ENCODE measurements at regions not wholly inside any gene's neighbourhood (a gene's known extent, or its start where the extent isn't known, plus 50 kb on each side); places are given as distances from the start of the nearest gene placed in this dataset.
"Not testable (repeated sequence)": the region's sequence is repeated elsewhere in the genome, so short reads cannot be mapped to it uniquely, and the experiment has no call there.

- DNase-seq (ENCODE audit: low read depth): no peak
Measured at GRCh38 chr14:50018201-50018932, 98.0 kb downstream of the VCPKMT start.

- DNase-seq (ENCODE audit: low read depth): no peak
Measured at GRCh38 chr14:50018933-50019210, 97.5 kb downstream of the VCPKMT start.

GRCh38 chr14:50020184-50020583 is 96.2 kb downstream of the VCPKMT start:
- DNase-seq (ENCODE audit: low read depth): no peak

DNA sequence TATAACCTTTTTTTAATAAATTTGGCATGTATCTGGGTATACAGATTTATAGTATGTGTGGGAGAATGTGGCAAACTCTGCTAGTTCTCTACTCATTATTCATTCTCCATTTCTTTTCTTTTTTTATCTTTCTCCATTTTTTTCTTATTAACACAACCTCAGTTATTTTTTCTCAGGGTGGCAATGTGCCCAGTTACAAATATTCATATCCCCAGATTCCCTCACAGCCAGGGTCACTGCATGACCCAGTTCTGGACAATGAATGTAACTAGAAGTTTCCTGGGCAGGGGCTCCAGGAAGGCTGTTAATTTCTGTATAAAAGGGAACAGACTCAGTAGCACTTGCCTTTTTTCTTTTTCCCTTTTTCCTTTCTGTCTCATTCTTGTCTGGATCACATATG is 95.6 kb downstream of the VCPKMT start:
- no peak for DNase-seq (ENCODE audit: low read depth)

DNA sequence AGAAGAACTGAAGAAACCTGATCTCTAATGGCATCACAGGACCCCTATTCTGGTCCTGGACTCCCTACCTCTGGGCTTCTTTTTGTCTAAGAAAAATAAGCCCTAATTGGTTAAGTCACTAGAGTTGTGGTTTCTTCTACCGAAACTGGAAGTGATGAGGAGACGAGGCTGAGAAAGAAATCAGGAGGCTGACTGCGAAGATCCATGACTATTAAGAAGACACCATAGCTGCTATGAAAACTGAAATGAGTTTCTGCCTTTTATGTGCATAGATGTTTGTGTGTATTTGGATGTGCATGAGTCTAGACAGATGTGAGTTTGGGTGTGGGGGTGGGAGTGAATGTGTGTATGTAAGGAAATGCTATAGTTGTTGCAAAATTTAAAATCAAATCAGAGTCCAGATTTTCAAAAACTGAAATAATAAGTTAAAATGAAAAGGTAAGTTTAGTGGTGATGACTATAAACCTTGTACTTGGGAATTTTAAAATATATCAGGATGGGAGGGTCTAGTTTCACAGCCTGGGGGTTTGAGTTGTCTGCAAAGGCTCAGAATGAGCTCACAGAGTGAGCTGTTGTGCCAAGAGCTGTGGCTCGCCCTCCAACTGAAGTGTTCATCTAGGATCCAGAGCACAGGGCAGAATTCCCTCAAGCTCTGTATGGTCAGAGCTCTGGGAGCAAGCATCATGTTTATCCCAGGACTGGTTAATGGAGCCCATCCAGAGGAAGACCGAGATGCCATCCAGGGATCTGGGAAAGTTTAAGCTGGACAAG is 94.9 kb downstream of the VCPKMT start:
- DNase-seq (ENCODE audit: low read depth): no peak

DNA sequence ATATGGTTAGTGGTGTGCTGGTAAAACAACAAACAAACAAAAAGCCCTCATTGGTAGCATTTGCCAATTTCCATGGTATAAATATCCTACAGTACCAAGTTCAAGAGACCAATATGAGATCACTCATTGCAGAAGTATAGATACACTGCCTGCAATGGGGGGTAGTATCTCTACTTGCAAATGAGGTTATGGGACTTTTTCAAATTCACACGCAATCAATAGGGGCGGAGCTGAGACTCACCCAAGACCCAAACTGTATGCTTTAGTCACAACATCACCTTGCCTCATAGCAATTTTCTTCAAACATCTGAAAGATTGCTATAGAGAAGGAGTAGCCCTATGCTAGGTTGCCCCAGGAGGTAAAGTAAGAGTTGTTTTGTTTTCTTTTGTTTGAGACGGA is 93.7 kb downstream of the VCPKMT start:
- DNase-seq (ENCODE audit: low read depth): no peak

DNA sequence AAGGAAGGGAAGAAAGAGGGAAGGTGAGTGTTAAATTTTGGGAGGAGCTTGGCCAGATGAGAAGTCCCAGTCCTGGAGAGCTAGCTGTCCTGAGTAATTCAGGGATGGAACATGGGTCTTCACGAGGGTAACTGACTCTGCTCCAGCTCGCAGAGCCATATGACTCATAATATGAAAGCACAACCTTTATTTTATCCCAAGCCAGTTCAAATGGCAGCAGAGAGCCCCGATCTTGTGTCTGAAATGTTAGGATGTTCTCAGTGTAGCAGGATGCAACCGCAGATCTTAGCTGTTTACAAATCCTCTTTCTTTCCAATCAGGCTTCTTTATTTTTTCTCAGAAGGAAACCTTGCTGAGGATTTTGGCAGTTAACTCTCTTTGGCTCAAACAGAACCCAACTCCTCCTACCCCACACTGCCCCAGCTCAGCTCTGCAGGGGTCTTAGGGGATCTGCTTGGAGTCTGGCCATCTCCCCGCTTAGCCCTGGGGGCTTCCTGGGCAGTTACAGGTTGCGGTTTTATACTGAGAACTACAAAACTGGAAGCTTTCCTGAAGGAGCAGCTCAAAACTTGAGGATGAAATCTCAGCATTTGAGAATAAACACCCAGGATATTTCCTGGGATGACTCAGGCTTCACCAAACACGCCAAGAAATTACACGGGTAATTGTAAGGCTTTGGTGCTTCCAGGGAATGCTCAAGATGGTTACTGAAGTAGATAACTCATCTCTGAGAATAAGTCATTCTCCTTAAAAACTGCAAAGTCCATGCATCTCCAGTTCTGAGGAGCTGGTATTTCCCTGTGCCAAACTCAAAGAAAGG is 92.5 kb downstream of the VCPKMT start:
- DNase-seq (ENCODE audit: low read depth): no peak

DNA sequence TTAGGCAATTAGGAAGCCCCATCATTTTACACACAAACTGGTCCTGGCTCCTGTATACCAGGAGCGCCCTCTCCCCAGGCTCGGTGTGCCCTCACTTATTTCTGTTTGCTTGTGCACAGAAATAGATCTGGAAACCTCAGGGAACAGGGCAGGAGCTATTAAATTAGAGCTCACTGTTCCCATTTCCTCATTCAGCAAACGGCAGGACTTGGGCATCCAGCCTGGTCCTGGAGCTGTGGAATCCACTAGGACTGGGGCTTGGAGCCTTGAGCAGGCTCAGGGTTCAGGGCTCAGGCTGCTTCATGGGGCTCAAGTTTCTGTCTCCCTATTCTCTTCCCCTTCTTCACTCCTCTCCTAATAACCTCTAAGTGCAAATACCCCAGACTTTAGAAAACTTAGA is 91.3 kb downstream of the VCPKMT start:
- DNase-seq (ENCODE audit: low read depth): no peak

DNA sequence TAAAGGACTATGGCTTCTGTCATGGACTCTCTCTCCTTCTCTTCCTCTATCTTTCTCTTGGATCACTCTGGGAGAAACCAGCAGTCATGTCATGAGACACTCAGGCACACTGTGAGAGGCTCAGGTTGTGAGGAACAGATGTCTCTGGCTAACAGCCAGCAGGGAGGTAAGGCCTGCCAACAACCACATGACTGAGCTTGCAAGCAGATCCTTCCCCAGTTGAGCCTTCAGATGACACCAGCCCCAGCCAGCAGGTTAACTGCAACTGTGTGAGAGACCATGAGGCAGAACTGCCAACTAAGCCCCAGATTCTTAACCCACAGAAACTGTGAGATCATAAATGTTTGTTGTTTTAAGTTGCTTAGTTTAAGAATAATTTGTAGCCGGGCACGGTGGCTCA is 90.6 kb downstream of the VCPKMT start:
- no peak for DNase-seq (ENCODE audit: low read depth)

- no peak for DNase-seq (ENCODE audit: low read depth)
Measured at GRCh38 chr14:50026396-50026795, 90.0 kb downstream of the VCPKMT start.

DNA sequence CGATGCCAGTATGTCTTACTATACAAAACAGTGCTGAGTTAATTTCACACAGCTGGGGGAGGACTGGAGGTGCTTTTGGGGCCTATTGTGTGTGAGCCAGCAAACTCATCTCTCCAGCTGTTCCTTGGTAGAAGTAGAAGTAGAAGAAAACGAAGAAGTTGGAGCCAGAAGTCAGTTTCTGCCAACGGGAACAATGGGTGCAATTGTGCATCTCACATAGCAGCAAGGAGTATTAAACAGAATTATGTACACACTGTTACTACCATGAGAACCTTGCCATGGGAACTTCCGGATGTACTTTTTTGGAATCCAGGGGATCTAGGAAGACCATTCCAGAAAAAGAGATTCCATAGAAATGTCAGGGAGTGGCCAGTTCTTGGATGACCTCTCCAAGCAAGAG is 88.6 kb downstream of the VCPKMT start:
- no peak for DNase-seq (ENCODE audit: low read depth)

- DNase-seq (ENCODE audit: low read depth): no peak
Measured at GRCh38 chr14:50028458-50028857, 87.9 kb downstream of the VCPKMT start.

GRCh38 chr14:50030036-50030435 is 86.3 kb downstream of the VCPKMT start:
- DNase-seq (ENCODE audit: low read depth): no peak

GRCh38 chr14:50030911-50031310 is 85.5 kb downstream of the VCPKMT start:
- DNase-seq (ENCODE audit: low read depth): not testable (repeated sequence)

DNA sequence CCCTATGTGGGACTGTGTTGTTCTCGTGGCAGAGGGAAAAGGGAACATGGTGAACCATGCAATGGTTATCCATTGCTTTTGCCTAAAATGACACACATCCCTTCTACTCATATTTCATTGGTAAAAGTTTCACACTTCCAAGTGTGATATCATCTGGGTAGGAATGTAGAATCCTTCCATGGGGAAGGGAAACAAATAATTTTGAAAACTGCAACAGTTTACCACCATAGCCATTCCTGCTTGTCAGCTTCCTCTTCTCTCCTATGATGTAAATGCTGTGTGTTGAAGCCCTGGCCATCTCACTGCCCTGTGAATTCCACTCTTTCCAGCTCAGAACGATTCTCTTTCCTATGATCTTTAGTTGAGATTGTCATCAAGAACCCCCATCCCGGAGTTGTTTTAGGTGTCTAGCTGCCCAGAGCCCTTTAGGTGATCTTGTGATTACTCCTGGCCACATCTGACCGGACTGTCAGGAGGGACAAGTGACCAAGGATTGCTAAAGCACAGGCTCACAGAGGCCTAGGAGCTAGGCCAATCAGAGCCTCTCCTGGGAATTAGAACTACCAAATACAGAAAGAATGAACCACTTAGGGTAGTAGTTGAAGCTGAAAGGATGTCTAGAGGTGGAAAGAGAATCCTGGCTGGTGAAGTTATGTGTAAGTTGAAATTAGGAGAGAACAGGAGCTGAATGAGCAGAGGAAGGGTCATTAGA is 84.6 kb downstream of the VCPKMT start:
- no peak for DNase-seq (ENCODE audit: low read depth)

DNA sequence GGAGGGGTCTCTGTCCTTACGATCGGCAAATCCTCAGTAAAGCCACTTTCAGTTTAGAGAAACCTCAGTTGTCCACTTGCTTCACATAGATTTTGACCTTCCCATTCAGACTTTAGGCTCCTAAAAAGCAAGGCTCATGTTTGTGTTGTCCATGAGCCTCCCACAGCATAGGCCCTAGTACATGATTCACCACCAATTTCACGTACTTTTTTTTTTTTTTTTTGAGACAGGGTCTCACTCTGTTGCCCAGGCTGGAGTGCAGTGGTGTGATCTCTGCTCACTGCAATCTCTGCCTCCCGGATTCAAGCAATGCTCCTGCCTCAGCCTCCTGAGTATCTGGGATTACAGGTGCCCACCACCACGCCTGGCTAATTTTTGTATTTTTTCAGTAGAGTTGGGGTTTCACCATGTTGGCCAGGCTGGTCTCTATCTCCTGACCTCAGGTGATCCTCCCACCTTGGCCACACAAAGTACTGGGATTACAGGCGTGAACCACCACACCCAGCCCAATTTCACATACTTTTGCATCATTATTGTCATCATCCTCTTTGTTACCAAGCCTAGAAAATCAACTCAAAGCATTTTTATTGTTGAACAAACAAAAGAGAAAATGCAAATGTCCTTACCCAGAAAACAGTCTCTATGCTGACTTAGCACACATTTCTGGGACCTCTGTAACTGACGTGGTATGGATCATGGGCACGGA is 83.8 kb downstream of the VCPKMT start:
- DNase-seq (ENCODE audit: low read depth): not testable (repeated sequence)

DNA sequence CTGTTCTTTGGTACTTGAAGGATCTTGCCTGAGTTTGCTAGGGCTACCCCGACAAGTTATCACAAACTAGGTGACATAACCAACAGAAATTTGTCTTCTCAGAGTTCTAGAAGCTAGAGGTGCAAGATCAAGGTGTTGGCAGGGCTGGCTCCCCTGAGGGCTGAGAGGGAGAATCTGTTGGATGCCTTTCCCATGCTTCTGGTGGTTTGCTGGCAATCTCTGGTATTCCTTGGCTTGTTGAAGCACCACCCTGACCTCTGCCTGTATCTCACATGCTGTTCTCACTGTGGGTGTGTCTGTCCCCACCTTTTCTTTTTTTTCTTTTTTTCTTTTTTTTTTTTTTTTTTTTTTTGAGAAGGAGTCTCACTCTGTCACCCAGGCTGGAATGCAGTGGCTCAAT is 81.2 kb downstream of the VCPKMT start:
- DNase-seq (ENCODE audit: low read depth): no peak

GRCh38 chr14:50036211-50036610 is 80.2 kb downstream of the VCPKMT start:
- DNase-seq (ENCODE audit: low read depth): no peak

GRCh38 chr14:50036637-50037036 is 79.7 kb downstream of the VCPKMT start:
- DNase-seq (ENCODE audit: low read depth): no peak

- DNase-seq (ENCODE audit: low read depth): no peak
Measured at GRCh38 chr14:50037240-50037639, 79.1 kb downstream of the VCPKMT start.

DNA sequence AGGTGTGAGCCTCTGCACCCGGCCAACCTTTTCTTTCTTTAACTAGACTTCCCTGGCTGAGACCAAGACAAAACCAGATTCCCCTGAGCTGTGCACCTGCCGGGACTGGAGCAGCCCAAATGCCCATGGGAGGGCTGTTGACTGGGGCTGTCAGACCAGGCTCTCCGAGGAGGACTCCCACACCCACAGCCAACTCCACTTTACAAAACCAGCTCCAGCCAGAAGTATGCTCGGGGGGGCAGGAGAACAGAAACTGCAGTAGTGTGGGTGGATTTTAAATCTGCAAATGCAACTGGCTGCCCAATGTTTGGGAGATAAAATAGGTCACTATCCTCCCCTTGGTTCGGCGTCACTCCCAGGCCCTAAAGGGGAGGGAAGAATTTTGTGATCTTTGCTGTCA is 78.5 kb downstream of the VCPKMT start:
- no peak for DNase-seq (ENCODE audit: low read depth)
